Pancreas (tissue), 10 donors: ENCODE measurements at regions not wholly inside any gene's neighbourhood (a gene's known extent, or its start where the extent isn't known, plus 50 kb on each side); places are given as distances from the start of the nearest gene placed in this dataset.
A peak's percentile ranks its signal among the peaks of the same experiment; 100 is the strongest.

Experiments
- ATAC-seq, 4 donors: fragments of 200-7000 bp; cut with Tn5 transposase; one replicate each; pipeline versions ENCODE4 v1.8.0 to v1.9.1; 2020; ENCODE audit warnings: mild to moderate bottlenecking in 4 of 4, moderate library complexity in 4 of 4
- DNase-seq, 6 donors: peaks; one replicate each; pipeline ENCODE4 v3.0.0-alpha.2; 2020
- FAIRE-seq: peaks from 2 replicates; lab custom pipeline; 2012; peaks lifted over from hg19 to GRCh38; lab: Jason Lieb, UNC
- H3K27ac ChIP-seq, 4 donors: fragments of 200-600 bp; sonication (generic); 1 replicate in 3 of 4; 2 replicates in 1 of 4; pipeline versions ENCODE4 v1.5.0 to v1.8.0; 2020
- H3K27me3 ChIP-seq, 4 donors: fragments of 200-600 bp; one replicate each; pipeline ENCODE4 v1.8.0; 2021
- H3K36me3 ChIP-seq, 3 donors: fragments of 200-600 bp; sonication (generic) in 1 of 3; one replicate each; pipeline versions ENCODE4 v1.5.0 to v1.8.0; 2020 to 2021
- H3K4me1 ChIP-seq, 3 donors: fragments of 200-600 bp; one replicate each; pipeline ENCODE4 v1.8.0; 2021
- H3K4me3 ChIP-seq, 4 donors: fragments of 200-600 bp; sonication (generic) in 2 of 4; one replicate each; pipeline versions ENCODE4 v1.5.0 to v1.8.0; 2020 to 2021
- H3K9me3 ChIP-seq, 4 donors: fragments of 200-600 bp; one replicate each; pipeline ENCODE4 v1.8.0; 2021
- CTCF ChIP-seq, 4 donors: fragments of 200-600 bp; sonication (generic) in 3 of 4; IDR thresholded peaks; one replicate each; pipeline versions ENCODE4 v1.5.0 to v1.8.0; 2021; ENCODE audit warnings: antibody characterized with exemption in 4 of 4
- WGBS, 2 donors: extraction: QIAGEN DNeasy Blood & Tissue Kit; methylation state at CpG; one replicate each; pipeline ENCODE4 v1.1.7; 2013; 5-methylcytosine and 5-hydroxymethylcytosine counted together
- intact Hi-C, 3 donors: fragments of 100-400 bp; cut with DNase I; formaldehyde crosslinking; loops; one replicate each; pipeline versions ENCODE4 v1.11.1 to v1.14.2; 2022
- donor health status: healthy with polysubstance abuse.
- donor health status: DM: no; HTN: no; CAD: no; lungs with moderate emphysema.
- donor health status: DM: no; HTN: no; CAD: no.
- donor health status: control.
- donor health status: control.
- donor health status: Bipolar disorder and iron deficiency.
- donor health status: DM: yes; HTN: yes; CAD: no.
- donor health status: DM: no; HTN: no; CAD: no.
- donor health status: DM: no; HTN: no; CAD: no.
- donor health status: DM: yes; HTN: yes; CAD: no.

GRCh38 chr7:142598297-142598696 lies 151.0 kb upstream of the PRSS1 start:
- Histone ChIP-seq H3K4me3 (no peak overlapping the region), H3K27me3 (no peaks in the 10 kb centered on the region), H3K27ac (peak overlapping the region in 1 of 4 donors; percentile 11), H3K36me3 (no peaks in the 10 kb centered on the region), H3K9me3 (no peaks in the 10 kb centered on the region), H3K4me1 (peaks cover 4 to 24% (median 7%) of the 10 kb centered on the region in 3 donors)
- peak; percentile 52 to 65 (median 60) for ATAC-seq
- intact Hi-C loops, result no loop called here
- TF ChIP-seq CTCF (IDR thresholded peaks at IDR 0.05), result no peak
- FAIRE-seq, result no peak
- no peak for DNase-seq
- WGBS, 2 donors, result 47 to 50% methylated on average over 6 of the region's 6 CpGs

- H3K27me3 ChIP-seq, result no peaks in the 10 kb centered on the region
- FAIRE-seq, result no peak
- no peak overlapping the region for H3K4me3 ChIP-seq
- peaks cover 7 to 26% (median 7%) of the 10 kb centered on the region in 3 donors for H3K4me1 ChIP-seq
- 92 to 93% methylated on average over 4 of the region's 4 CpGs for WGBS, 2 donors
- H3K27ac ChIP-seq, result no peak overlapping the region
- no peak for ATAC-seq
- no peak for DNase-seq
- H3K9me3 ChIP-seq, result no peaks in the 10 kb centered on the region
- intact Hi-C loops, result no loop called here
- no peak for TF ChIP-seq CTCF (IDR thresholded peaks at IDR 0.05)
- no peaks in the 10 kb centered on the region for H3K36me3 ChIP-seq
Observed at GRCh38 chr7:142597547-142597946, 151.7 kb upstream of the PRSS1 start.

GRCh38 chr7:142595816-142596516 lies 153.3 kb upstream of the PRSS1 start:
- no peak for FAIRE-seq

GRCh38 chr7:142594078-142594477 lies 155.2 kb upstream of the PRSS1 start:
- 38 to 90% methylated on average over 1 of the region's 1 CpG for WGBS, 2 donors
- H3K36me3 ChIP-seq, result no peaks in the 10 kb centered on the region
- no peak for DNase-seq
- no peak for TF ChIP-seq CTCF (IDR thresholded peaks at IDR 0.05)
- FAIRE-seq, result no peak
- H3K9me3 ChIP-seq, result no peaks in the 10 kb centered on the region
- H3K27me3 ChIP-seq, result no peaks in the 10 kb centered on the region
- no peak overlapping the region for H3K27ac ChIP-seq
- H3K4me1 ChIP-seq, result peaks cover 25 to 46% (median 27%) of the 10 kb centered on the region in 3 donors
- no peak for ATAC-seq
- H3K4me3 ChIP-seq, result no peak overlapping the region
- intact Hi-C loops, result no loop called here

More at GRCh38 chr7:142595816-142596516, 153.3 kb upstream of the PRSS1 start:
- Histone ChIP-seq H3K36me3 (no peaks in the 10 kb centered on the region), H3K27me3 (no peaks in the 10 kb centered on the region), H3K27ac (peak overlapping the region in 1 of 4 donors; percentile 6), H3K4me1 (peaks cover 9 to 29% (median 10%) of the 10 kb centered on the region in 3 donors), H3K4me3 (no peak overlapping the region), H3K9me3 (no peaks in the 10 kb centered on the region)
- DNase-seq (no peak), ATAC-seq (peak in 3 of 4 donors; percentile 32 to 56 (median 52))
- intact Hi-C loops, result no loop called here
- TF ChIP-seq CTCF (IDR thresholded peaks at IDR 0.05), result no peak
- WGBS, 2 donors, result 49 to 53% methylated on average over 4 of the region's 4 CpGs

GRCh38 chr7:142593106-142593505 lies 156.2 kb upstream of the PRSS1 start:
- peak overlapping the region in 2 of 4 donors; percentile 9 to 50 for H3K27ac ChIP-seq
- no peak for DNase-seq
- peaks cover 30 to 54% (median 32%) of the 10 kb centered on the region in 3 donors for H3K4me1 ChIP-seq
- no peak for FAIRE-seq
- 75 to 83% methylated on average over 4 of the region's 4 CpGs for WGBS, 2 donors
- no peak overlapping the region for H3K4me3 ChIP-seq
- H3K36me3 ChIP-seq, result no peaks in the 10 kb centered on the region
- no peak for TF ChIP-seq CTCF (IDR thresholded peaks at IDR 0.05)
- no peaks in the 10 kb centered on the region for H3K27me3 ChIP-seq
- ATAC-seq, result peak in 3 of 4 donors; percentile 12 to 31 (median 29)
- no peaks in the 10 kb centered on the region for H3K9me3 ChIP-seq
- intact Hi-C loops, result no loop called here
